ENCODE measurements at regions not wholly inside any gene's neighbourhood (a gene's known extent, or its start where the extent isn't known, plus 50 kb on each side); places are given as distances from the start of the nearest gene placed in this dataset.
"Not testable (repeated sequence)": the region's sequence is repeated elsewhere in the genome, so short reads cannot be mapped to it uniquely, and the experiment has no call there.

GRCh38 chr16:79850348-79850747 is 249.8 kb upstream of the MAF start:
- DNase-seq: no peak

- no peak for DNase-seq
Measured at GRCh38 chr16:79849119-79849518, 248.6 kb upstream of the MAF start.

- DNase-seq: no peak
Measured at GRCh38 chr16:79848719-79849118, 248.2 kb upstream of the MAF start.

GRCh38 chr16:79847569-79847968 is 247.0 kb upstream of the MAF start:
- DNase-seq: no peak

- no peak for DNase-seq
Measured at GRCh38 chr16:79847101-79847500, 246.6 kb upstream of the MAF start.

- DNase-seq: no peak
Measured at GRCh38 chr16:79845734-79846135, 245.2 kb upstream of the MAF start.

- DNase-seq: no peak
Measured at GRCh38 chr16:79845033-79845733, 244.6 kb upstream of the MAF start.

GRCh38 chr16:79844603-79845002 is 244.1 kb upstream of the MAF start:
- DNase-seq: no peak

- DNase-seq: no peak
Measured at GRCh38 chr16:79843631-79844043, 243.1 kb upstream of the MAF start.

- DNase-seq: no peak
Measured at GRCh38 chr16:79843145-79843544, 242.6 kb upstream of the MAF start.

- no peak for DNase-seq
Measured at GRCh38 chr16:79842197-79842596, 241.7 kb upstream of the MAF start.

- no peak for DNase-seq
Measured at GRCh38 chr16:79839466-79840341, 239.2 kb upstream of the MAF start.

- DNase-seq: no peak
Measured at GRCh38 chr16:79838496-79839259, 238.1 kb upstream of the MAF start.

- DNase-seq: no peak
Measured at GRCh38 chr16:79836144-79836543, 235.6 kb upstream of the MAF start.

- DNase-seq: no peak
Measured at GRCh38 chr16:79835194-79835593, 234.7 kb upstream of the MAF start.

- no peak for DNase-seq
Measured at GRCh38 chr16:79834720-79835119, 234.2 kb upstream of the MAF start.

GRCh38 chr16:79834003-79834402 is 233.5 kb upstream of the MAF start:
- DNase-seq: not testable (repeated sequence)

- DNase-seq: no peak
Measured at GRCh38 chr16:79833559-79833958, 233.0 kb upstream of the MAF start.

GRCh38 chr16:79826732-79827475 is 226.4 kb upstream of the MAF start:
- no peak for DNase-seq

- DNase-seq: no peak
Measured at GRCh38 chr16:79825002-79825401, 224.5 kb upstream of the MAF start.

GRCh38 chr16:79823639-79824038 is 223.1 kb upstream of the MAF start:
- DNase-seq: no peak

GRCh38 chr16:79821911-79822310 is 221.4 kb upstream of the MAF start:
- DNase-seq: no peak

- DNase-seq: no peak
Measured at GRCh38 chr16:79816081-79816497, 215.6 kb upstream of the MAF start.
